ENCODE measurements at regions not wholly inside any gene's neighbourhood (a gene's known extent, or its start where the extent isn't known, plus 50 kb on each side); places are given as distances from the start of the nearest gene placed in this dataset.

GRCh38 chr6:166025149-166025898, 142.3 kb downstream of the TBXT start:
- TF ChIP-seq CTCF (conservative IDR thresholded peaks at IDR 0.05; ENCODE audit: low read depth, low read length) (no peak), EZH2phosphoT487 (IDR thresholded peaks at IDR 0.05; ENCODE audit: borderline replicate concordance, low read length) (no peak)
